ENCODE measurements at regions not wholly inside any gene's neighbourhood (a gene's known extent, or its start where the extent isn't known, plus 50 kb on each side); places are given as distances from the start of the nearest gene placed in this dataset.

DNA sequence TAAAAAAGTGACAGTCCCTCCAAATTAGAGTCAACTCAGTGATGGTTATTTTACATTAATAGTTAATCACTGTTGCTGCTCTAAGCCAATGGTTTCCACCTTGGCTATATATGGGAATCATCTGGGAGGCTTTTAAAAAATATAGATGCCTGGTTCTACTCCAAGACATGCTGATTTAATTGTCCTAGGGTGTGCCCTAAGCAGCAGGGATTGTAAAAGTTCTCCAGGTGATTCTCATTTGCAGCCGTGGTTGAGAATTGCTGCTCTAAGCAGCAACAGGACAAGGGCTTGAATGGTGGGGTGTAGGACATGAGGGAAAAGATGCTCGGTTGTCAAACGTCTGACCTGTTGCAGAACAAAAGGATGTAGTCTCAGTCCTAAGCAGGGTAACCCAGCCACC lies 405.1 kb upstream of the MCTP2 start:
- H3K36me3 ChIP-seq: no peaks in the 10 kb centered on the region
- H3K4me1 ChIP-seq: no peaks in the 10 kb centered on the region
- H3K27me3 ChIP-seq: no peaks in the 10 kb centered on the region
- TF ChIP-seq POLR2A (IDR thresholded peaks at IDR 0.05): no peak
- no peak for TF ChIP-seq EP300 (IDR thresholded peaks at IDR 0.05)
- TF ChIP-seq, protein P1, sequence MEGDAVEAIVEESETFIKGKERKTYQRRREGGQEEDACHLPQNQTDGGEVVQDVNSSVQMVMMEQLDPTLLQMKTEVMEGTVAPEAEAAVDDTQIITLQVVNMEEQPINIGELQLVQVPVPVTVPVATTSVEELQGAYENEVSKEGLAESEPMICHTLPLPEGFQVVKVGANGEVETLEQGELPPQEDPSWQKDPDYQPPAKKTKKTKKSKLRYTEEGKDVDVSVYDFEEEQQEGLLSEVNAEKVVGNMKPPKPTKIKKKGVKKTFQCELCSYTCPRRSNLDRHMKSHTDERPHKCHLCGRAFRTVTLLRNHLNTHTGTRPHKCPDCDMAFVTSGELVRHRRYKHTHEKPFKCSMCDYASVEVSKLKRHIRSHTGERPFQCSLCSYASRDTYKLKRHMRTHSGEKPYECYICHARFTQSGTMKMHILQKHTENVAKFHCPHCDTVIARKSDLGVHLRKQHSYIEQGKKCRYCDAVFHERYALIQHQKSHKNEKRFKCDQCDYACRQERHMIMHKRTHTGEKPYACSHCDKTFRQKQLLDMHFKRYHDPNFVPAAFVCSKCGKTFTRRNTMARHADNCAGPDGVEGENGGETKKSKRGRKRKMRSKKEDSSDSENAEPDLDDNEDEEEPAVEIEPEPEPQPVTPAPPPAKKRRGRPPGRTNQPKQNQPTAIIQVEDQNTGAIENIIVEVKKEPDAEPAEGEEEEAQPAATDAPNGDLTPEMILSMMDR (IDR thresholded peaks at IDR 0.05): no peak
- no peak overlapping the region for H3K4me3 ChIP-seq
- H3K9me3 ChIP-seq: no peaks in the 10 kb centered on the region
- H3K27ac ChIP-seq: no peak overlapping the region
- no peak for DNase-seq (ENCODE audit: low spot score in 2 of 2)
- WGBS, 2 donors: 55 to 63% methylated on average over 3 of the region's 3 CpGs

DNA sequence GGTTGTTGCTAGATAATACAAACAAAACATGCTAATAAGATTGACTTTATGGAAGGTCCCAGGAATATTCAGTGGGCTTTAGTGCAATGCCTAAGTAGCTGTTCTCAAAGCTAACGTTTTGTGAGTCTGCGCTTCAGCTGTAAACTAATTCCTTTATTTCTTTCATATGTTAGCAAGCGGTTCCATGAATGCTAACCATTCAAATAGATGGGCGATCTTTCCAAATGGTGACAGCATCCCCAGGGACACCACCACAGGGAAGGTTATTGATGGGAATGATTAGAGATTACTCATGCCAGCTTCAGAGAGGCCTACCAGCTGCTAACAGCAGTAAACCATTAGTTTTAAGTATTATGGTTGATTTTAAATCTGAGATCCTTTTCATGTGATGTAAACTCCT lies 405.7 kb upstream of the MCTP2 start:
- no peaks in the 10 kb centered on the region for H3K36me3 ChIP-seq
- H3K27ac ChIP-seq: no peak overlapping the region
- 42 to 46% methylated on average over 4 of the region's 4 CpGs for WGBS, 2 donors
- no peaks in the 10 kb centered on the region for H3K9me3 ChIP-seq
- H3K27me3 ChIP-seq: no peaks in the 10 kb centered on the region
- H3K4me3 ChIP-seq: no peak overlapping the region
- no peaks in the 10 kb centered on the region for H3K4me1 ChIP-seq
- DNase-seq (ENCODE audit: low spot score in 2 of 2): no peak
- TF ChIP-seq EP300 (IDR thresholded peaks at IDR 0.05): no peak
- TF ChIP-seq, protein P1 (IDR thresholded peaks at IDR 0.05): no peak
- no peak for TF ChIP-seq POLR2A (IDR thresholded peaks at IDR 0.05)

DNA sequence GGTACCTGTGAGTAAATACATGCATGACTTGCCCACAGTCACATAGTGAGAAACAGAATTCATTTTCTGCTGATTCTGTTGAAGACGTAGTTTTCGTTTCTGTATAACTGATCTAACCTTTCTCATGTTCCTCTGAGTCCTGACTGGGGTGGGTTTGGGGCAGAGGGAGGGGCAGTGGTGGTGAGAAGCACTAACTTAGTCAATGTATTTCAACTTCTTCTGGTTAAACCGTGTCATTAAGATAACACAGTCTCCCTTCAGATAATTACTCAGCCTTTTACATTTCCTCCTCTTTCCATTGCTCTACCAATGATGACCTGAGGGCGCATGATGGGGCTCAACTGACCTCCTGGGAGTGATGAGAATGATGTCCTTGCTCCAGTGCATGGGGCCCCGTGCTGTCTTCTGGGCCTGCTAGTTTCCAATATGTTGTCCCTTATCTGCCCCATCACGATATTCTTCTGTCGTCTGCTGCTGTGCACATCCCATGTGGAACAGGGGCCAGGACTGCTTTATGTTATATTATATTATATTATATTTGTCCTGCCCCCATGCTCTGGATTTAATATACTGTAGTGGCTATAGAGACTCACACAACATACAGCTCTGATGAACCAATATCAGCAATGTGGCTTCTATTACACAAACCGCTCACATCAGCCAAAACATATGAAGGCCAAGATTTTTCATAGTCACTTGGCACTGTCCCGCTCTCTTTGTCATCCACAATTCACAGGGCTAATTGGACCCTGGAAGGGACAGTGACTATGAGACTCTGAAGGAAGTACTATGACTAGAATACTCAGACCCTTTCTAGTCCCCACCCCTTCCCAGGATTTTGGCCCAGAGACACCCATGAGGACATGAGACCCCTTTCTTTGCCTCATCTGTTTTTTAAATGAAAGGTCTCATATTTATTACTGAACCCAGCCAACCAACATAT lies 407.1 kb upstream of the MCTP2 start:
- 89 to 90% methylated on average over 9 of the region's 9 CpGs for WGBS, 2 donors
- Histone ChIP-seq H3K27ac (no peak overlapping the region), H3K9me3 (no peaks in the 10 kb centered on the region), H3K4me3 (no peak overlapping the region), H3K4me1 (no peaks in the 10 kb centered on the region), H3K36me3 (no peaks in the 10 kb centered on the region), H3K27me3 (no peaks in the 10 kb centered on the region)
- TF ChIP-seq POLR2A (IDR thresholded peaks at IDR 0.05) (no peak), EP300 (IDR thresholded peaks at IDR 0.05) (no peak)
- TF ChIP-seq, protein P1 (IDR thresholded peaks at IDR 0.05): no peak
- no peak for DNase-seq (ENCODE audit: low spot score in 2 of 2)

GRCh38 chr15:93820566-93820965 lies 410.8 kb upstream of the MCTP2 start:
- 73 to 75% methylated on average over 4 of the region's 4 CpGs for WGBS, 2 donors
- no peak overlapping the region for H3K27ac ChIP-seq
- H3K36me3 ChIP-seq: no peaks in the 10 kb centered on the region
- no peak overlapping the region for H3K4me3 ChIP-seq
- no peaks in the 10 kb centered on the region for H3K4me1 ChIP-seq
- no peaks in the 10 kb centered on the region for H3K27me3 ChIP-seq
- no peak for TF ChIP-seq EP300 (IDR thresholded peaks at IDR 0.05)
- no peak for TF ChIP-seq POLR2A (IDR thresholded peaks at IDR 0.05)
- TF ChIP-seq, protein P1 (IDR thresholded peaks at IDR 0.05): no peak
- H3K9me3 ChIP-seq: peaks cover 0 to 8% (median 0%) of the 10 kb centered on the region in 4 donors
- no peak for DNase-seq (ENCODE audit: low spot score in 2 of 2)

DNA sequence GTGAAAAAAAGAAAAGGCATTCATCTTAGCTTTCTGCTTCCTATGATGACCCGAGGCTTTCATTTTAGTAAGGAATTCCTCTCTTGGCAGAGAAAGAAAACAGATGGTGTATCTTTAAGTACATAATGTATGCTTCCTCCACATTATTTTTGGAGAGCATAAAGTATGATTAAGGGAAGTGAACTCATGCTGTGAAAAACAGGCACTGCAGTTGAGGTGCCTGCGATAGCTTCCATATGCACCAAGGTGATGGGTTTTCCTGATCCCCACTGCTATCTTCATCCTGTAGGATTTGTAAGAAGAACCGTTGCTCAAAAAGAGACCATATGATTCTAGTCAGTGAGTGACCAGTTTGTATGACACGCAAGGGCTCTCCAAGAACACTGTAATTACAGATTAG lies 411.5 kb upstream of the MCTP2 start:
- Histone ChIP-seq H3K4me3 (no peak overlapping the region), H3K36me3 (no peaks in the 10 kb centered on the region), H3K4me1 (no peaks in the 10 kb centered on the region), H3K27me3 (no peaks in the 10 kb centered on the region), H3K9me3 (peaks cover 0 to 8% (median 0%) of the 10 kb centered on the region in 4 donors), H3K27ac (no peak overlapping the region)
- TF ChIP-seq EP300 (IDR thresholded peaks at IDR 0.05): no peak
- no peak for TF ChIP-seq POLR2A (IDR thresholded peaks at IDR 0.05)
- TF ChIP-seq, protein P1 (IDR thresholded peaks at IDR 0.05): no peak
- WGBS, 2 donors: 71 to 80% methylated on average over 4 of the region's 4 CpGs
- no peak for DNase-seq (ENCODE audit: low spot score in 2 of 2)

Data from tibial nerve (tissue), 4 donors.